Fibroblast of the conjunctiva (primary cell): ENCODE measurements at regions not wholly inside any gene's neighbourhood (a gene's known extent, or its start where the extent isn't known, plus 50 kb on each side); places are given as distances from the start of the nearest gene placed in this dataset.

Experiments
- DNase-seq: peaks from one replicate; pipeline ENCODE4 v3.0.0-alpha.2; 2010; ENCODE audit warnings: low read depth

- DNase-seq: peak; percentile 36
These were observed 258.5 kb upstream of the SLIT2 start for GRCh38 chr4:19993242-19993641.

- no peak for DNase-seq
These were observed 259.1 kb upstream of the SLIT2 start for GRCh38 chr4:19992471-19993093.

GRCh38 chr4:19987746-19988145 is 264.0 kb upstream of the SLIT2 start:
- DNase-seq: peak; percentile 43

GRCh38 chr4:19983072-19983471 is 268.6 kb upstream of the SLIT2 start:
- peak; percentile 92 for DNase-seq

GRCh38 chr4:19982556-19982955 is 269.1 kb upstream of the SLIT2 start:
- peak; percentile 37 for DNase-seq

- no peak for DNase-seq
These were observed 279.9 kb upstream of the SLIT2 start for GRCh38 chr4:19971829-19972228.

GRCh38 chr4:19969492-19969891 is 282.2 kb upstream of the SLIT2 start:
- DNase-seq: no peak

GRCh38 chr4:19961091-19961490 is 290.6 kb upstream of the SLIT2 start:
- no peak for DNase-seq

GRCh38 chr4:19958848-19959247 is 292.9 kb upstream of the SLIT2 start:
- DNase-seq: no peak

GRCh38 chr4:19947349-19947748 is 304.4 kb upstream of the SLIT2 start:
- peak; percentile 10 for DNase-seq

- peak; percentile 94 for DNase-seq
These were observed 305.7 kb upstream of the SLIT2 start for GRCh38 chr4:19945979-19946380.

- DNase-seq: peak; percentile 1
These were observed 306.2 kb upstream of the SLIT2 start for GRCh38 chr4:19945501-19945900.

GRCh38 chr4:19944806-19945205 is 306.9 kb upstream of the SLIT2 start:
- DNase-seq: no peak

- no peak for DNase-seq
These were observed 307.5 kb upstream of the SLIT2 start for GRCh38 chr4:19944251-19944650.

GRCh38 chr4:19941434-19941833 is 310.3 kb upstream of the SLIT2 start:
- no peak for DNase-seq

- DNase-seq: no peak
These were observed 310.8 kb upstream of the SLIT2 start for GRCh38 chr4:19940861-19941260.

- DNase-seq: peak; percentile 27
These were observed 315.2 kb upstream of the SLIT2 start for GRCh38 chr4:19936476-19936875.

- no peak for DNase-seq
These were observed 321.0 kb upstream of the SLIT2 start for GRCh38 chr4:19930742-19931141.

GRCh38 chr4:19927381-19927780 is 324.3 kb upstream of the SLIT2 start:
- DNase-seq: no peak

- no peak for DNase-seq
These were observed 326.2 kb upstream of the SLIT2 start for GRCh38 chr4:19925516-19925915.

- DNase-seq: peak; percentile 0
These were observed 326.9 kb upstream of the SLIT2 start for GRCh38 chr4:19924761-19925160.

GRCh38 chr4:19915276-19915675 is 336.4 kb upstream of the SLIT2 start:
- DNase-seq: no peak

GRCh38 chr4:19913650-19914049 is 338.1 kb upstream of the SLIT2 start:
- DNase-seq: no peak

- DNase-seq: no peak
These were observed 340.7 kb upstream of the SLIT2 start for GRCh38 chr4:19910861-19911525.
